ENCODE measurements at regions not wholly inside any gene's neighbourhood (a gene's known extent, or its start where the extent isn't known, plus 50 kb on each side); places are given as distances from the start of the nearest gene placed in this dataset.

- H3K4me3 ChIP-seq, result no peak overlapping the region
These were observed 1107.0 kb upstream of the SEMA6A start for GRCh38 chr5:117681431-117682254.

GRCh38 chr5:117680426-117680825 is 1105.8 kb upstream of the SEMA6A start:
- no peak overlapping the region for H3K4me3 ChIP-seq
- no peak for TF ChIP-seq CTCF (IDR thresholded peaks at IDR 0.05)
- no peaks in the 10 kb centered on the region for H3K27me3 ChIP-seq (replicated peaks; ENCODE audit: insufficient read depth)
- ATAC-seq (ENCODE audit: insufficient number of reproducible peaks, low FRiP score, low read depth) (no peak), DNase-seq (ENCODE audit: low spot score) (no peak)
- H3K27ac ChIP-seq, result no peak overlapping the region
- H3K36me3 ChIP-seq, result no peaks in the 10 kb centered on the region
- no peaks in the 10 kb centered on the region for H3K9me3 ChIP-seq
- peaks cover 0 to 4% of the 10 kb centered on the region in 2 donors for H3K4me1 ChIP-seq (ENCODE audit: control insufficient read depth in 1 of 2, low read depth in 2 of 2)

More at GRCh38 chr5:117681431-117682254, 1107.0 kb upstream of the SEMA6A start:
- H3K27ac ChIP-seq, result no peak overlapping the region
- peaks cover 0 to 4% of the 10 kb centered on the region in 2 donors for H3K4me1 ChIP-seq (ENCODE audit: control insufficient read depth in 1 of 2, low read depth in 2 of 2)
- H3K27me3 ChIP-seq (replicated peaks; ENCODE audit: insufficient read depth), result no peaks in the 10 kb centered on the region
- no peaks in the 10 kb centered on the region for H3K9me3 ChIP-seq
- DNase-seq (ENCODE audit: low spot score) (no peak), ATAC-seq (ENCODE audit: insufficient number of reproducible peaks, low FRiP score, low read depth) (no peak)
- H3K36me3 ChIP-seq, result no peaks in the 10 kb centered on the region
- no peak for TF ChIP-seq CTCF (IDR thresholded peaks at IDR 0.05)

GRCh38 chr5:117679046-117679445 is 1104.4 kb upstream of the SEMA6A start:
- Histone ChIP-seq H3K27ac (no peak overlapping the region), H3K9me3 (no peaks in the 10 kb centered on the region), H3K27me3 (replicated peaks; ENCODE audit: insufficient read depth) (no peaks in the 10 kb centered on the region), H3K36me3 (no peaks in the 10 kb centered on the region), H3K4me1 (ENCODE audit: control insufficient read depth in 1 of 2, low read depth in 2 of 2) (peaks cover 0 to 4% of the 10 kb centered on the region in 2 donors), H3K4me3 (no peak overlapping the region)
- ATAC-seq (ENCODE audit: insufficient number of reproducible peaks, low FRiP score, low read depth), result no peak
- no peak for TF ChIP-seq CTCF (IDR thresholded peaks at IDR 0.05)
- no peak for DNase-seq (ENCODE audit: low spot score)

- Histone ChIP-seq H3K36me3 (no peaks in the 10 kb centered on the region), H3K27ac (no peak overlapping the region), H3K4me1 (ENCODE audit: control insufficient read depth in 1 of 2, low read depth in 2 of 2) (peaks cover 0 to 4% of the 10 kb centered on the region in 2 donors), H3K9me3 (no peaks in the 10 kb centered on the region), H3K4me3 (no peak overlapping the region), H3K27me3 (replicated peaks; ENCODE audit: insufficient read depth) (no peaks in the 10 kb centered on the region)
- TF ChIP-seq CTCF (IDR thresholded peaks at IDR 0.05), result no peak
- ATAC-seq (ENCODE audit: insufficient number of reproducible peaks, low FRiP score, low read depth) (no peak), DNase-seq (ENCODE audit: low spot score) (no peak)
These were observed 1101.0 kb upstream of the SEMA6A start for GRCh38 chr5:117675646-117676045.

GRCh38 chr5:117671551-117671950 is 1096.9 kb upstream of the SEMA6A start:
- Histone ChIP-seq H3K27me3 (replicated peaks; ENCODE audit: insufficient read depth) (no peaks in the 10 kb centered on the region), H3K36me3 (no peaks in the 10 kb centered on the region), H3K4me1 (ENCODE audit: control insufficient read depth in 1 of 2, low read depth in 2 of 2) (no peaks in the 10 kb centered on the region), H3K4me3 (no peak overlapping the region), H3K27ac (no peak overlapping the region), H3K9me3 (no peaks in the 10 kb centered on the region)
- no peak for TF ChIP-seq CTCF (IDR thresholded peaks at IDR 0.05)
- no peak for ATAC-seq (ENCODE audit: insufficient number of reproducible peaks, low FRiP score, low read depth)
- no peak for DNase-seq (ENCODE audit: low spot score)

Data from thoracic aorta (tissue), 2 donors.